Motor neuron (in vitro differentiated cells): ENCODE measurements at regions not wholly inside any gene's neighbourhood (a gene's known extent, or its start where the extent isn't known, plus 50 kb on each side); places are given as distances from the start of the nearest gene placed in this dataset.

ENCODE experiments used
- ATAC-seq, 8 experiments: fragments of 200-7000 bp; cut with Tn5 transposase; replicated peaks in 6 of 8; 2 replicates each; pipeline ENCODE4 v1.8.0; 2021; ENCODE audit warnings: mild to moderate bottlenecking in 8 of 8, moderate library complexity in 8 of 8
- H3K27ac ChIP-seq, 2 donors: fragments of 250-450 bp; sonication (Bioruptor Pico); 2 replicates each; pipeline ENCODE4 v1.9.0; 2021; ENCODE audit warnings: antibody characterized with exemption in 2 of 2, mild to moderate bottlenecking in 2 of 2, moderate library complexity in 1 of 2
- H3K4me1 ChIP-seq, 2 donors: fragments of 250-450 bp; sonication (Bioruptor Pico); replicated peaks in 1 of 2; 2 replicates each; pipeline ENCODE4 v1.6.1; 2021; ENCODE audit warnings: antibody characterized with exemption in 2 of 2, mild to moderate bottlenecking in 2 of 2, moderate library complexity in 1 of 2
- H3K4me3 ChIP-seq, 5 donors: fragments of 250-450 bp; sonication (Bioruptor Pico); 2 replicates each; pipeline ENCODE4 v1.9.0; 2021; ENCODE audit warnings: antibody characterized with exemption in 5 of 5, mild to moderate bottlenecking in 5 of 5, moderate library complexity in 4 of 5
- WGBS, 10 experiments: fragments of 450-650 bp; shearing (Covaris generic); methylation state at CpG; one replicate each; pipeline ENCODE4 v1.0.0; 2022; 5-methylcytosine and 5-hydroxymethylcytosine counted together
- in situ Hi-C, 9 experiments: fragments of 400-800 bp; cut with MboI; loops; one replicate each; pipeline ENCODE4 v1.15.0; 2021; ENCODE audit warnings: low sequenced_read_pairs in 9 of 9, low pct_unique_long_range_greater_than_20kb in 2 of 9; ENCODE audit not compliant: unreplicated experiment in 9 of 9

DNA sequence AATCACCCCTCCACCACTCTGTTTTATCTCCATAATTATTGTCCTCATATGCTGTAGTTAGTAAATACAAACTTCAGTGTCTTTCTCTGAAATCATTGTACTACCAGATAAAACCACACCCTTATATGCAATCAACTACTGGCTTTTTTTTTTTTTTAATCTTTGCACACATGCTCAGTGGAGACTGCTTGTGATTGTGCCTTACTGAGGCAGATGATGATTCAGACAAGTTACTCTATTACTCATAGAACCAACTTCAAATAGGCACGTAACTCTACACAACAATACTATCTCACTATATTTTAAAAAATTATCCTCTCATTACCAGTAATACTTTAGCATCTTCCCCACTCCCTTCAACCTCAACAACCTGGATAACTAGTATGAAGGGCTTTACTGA is 1278.4 kb upstream of the PIK3C3 start:
- 0 to 100% (median 70%) methylated on average over 1 of the region's 1 CpG; no CpG with 5 or more reads in 3 of the 10 experiments for WGBS, 10 experiments
- Histone ChIP-seq H3K27ac (no peak overlapping the region), H3K4me1 (peaks cover 7 to 8% of the 10 kb centered on the region in 2 donors), H3K4me3 (no peak overlapping the region)
- in situ Hi-C loops: no loop called here
- peak in 2 of 8 experiments; percentile 57 to 80 for ATAC-seq

DNA sequence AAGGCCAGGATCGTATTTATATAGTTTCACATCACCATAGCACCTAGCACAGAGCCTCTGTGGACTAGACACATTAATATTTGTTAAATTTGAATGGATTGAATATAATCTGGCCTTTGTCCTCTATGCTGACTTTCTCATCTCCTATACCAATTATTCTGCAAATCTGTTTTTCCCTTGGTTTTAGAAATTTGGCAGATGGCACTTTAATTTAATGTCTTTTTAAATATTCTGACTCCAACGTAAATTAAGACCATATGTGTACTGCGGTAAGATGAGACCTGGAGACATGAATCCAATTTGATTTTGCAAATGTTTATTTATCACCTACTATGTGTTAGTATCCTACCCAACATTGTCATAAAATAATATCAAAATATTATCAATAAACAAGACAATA is 1281.9 kb upstream of the PIK3C3 start:
- 0 to 100% (median 85%) methylated on average over 1 to 3 of the region's 3 CpGs for WGBS, 10 experiments
- in situ Hi-C loops: no loop called here
- Histone ChIP-seq H3K4me1 (peaks cover 11 to 21% of the 10 kb centered on the region in 2 donors), H3K27ac (no peak overlapping the region), H3K4me3 (no peak overlapping the region)
- no peak for ATAC-seq

DNA sequence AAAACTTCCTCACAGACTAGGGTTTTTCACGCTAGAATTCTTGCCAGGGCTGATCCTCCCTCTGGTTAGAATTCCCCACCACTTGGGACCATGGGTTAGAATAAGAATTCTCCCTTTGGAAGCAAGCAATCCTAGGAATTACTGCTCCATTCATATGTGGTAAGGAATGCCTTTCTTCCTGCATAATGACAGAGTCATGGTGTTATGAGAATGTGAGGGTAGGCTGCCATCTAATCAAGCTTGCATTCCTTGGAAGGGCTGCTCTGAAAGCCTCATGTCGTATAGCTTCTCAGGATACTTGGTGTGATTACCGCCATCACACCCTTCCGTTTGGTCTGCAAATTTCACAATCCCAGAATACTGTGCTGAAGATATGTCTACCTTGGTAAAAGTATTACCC is 1282.4 kb upstream of the PIK3C3 start:
- in situ Hi-C loops: no loop called here
- Histone ChIP-seq H3K4me3 (no peak overlapping the region), H3K4me1 (peaks cover 11 to 21% of the 10 kb centered on the region in 2 donors), H3K27ac (no peak overlapping the region)
- WGBS, 10 experiments: 11 to 94% (median 67%) methylated on average over 1 to 4 of the region's 4 CpGs; no CpG with 5 or more reads in 1 of the 10 experiments
- peak in 2 of 8 experiments; percentile 35 to 47 for ATAC-seq

DNA sequence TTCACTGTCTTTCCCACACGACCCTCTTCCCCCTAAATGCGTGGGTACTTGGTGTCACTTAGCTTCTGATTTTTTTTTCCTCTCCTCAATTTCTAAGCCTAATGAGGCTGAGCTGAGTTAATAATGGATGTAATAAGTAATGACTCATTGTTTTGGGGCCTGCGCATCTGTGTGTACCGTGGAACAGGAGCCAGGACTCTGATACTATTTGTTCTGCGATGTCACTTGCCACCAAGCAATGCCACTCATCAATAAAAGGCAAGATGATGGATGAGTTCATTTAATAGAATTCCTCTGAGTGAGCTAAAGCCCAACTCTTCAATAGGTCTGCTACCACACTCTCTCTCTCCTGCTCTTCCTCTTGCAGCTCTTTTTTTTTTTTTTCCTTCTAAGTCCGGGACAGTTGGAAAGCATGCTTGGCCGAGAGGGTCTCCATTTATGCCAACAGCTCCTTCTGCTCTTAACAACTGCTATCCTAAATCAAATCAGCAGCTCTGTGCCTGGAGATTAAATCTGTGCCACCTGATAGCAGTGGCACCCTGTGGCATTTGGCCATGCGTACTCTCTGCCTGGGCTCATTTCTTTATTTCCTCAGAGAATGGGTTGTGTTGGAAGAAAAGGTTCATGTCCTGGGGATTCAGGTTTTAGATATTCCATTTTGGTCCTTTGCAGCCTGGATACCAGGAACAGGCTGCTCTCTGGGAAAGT is 1284.2 kb upstream of the PIK3C3 start:
- H3K4me1 ChIP-seq: peaks cover 11 to 21% of the 10 kb centered on the region in 2 donors
- peak in 5 of 8 experiments; percentile 90 to 97 (median 94) for ATAC-seq
- in situ Hi-C loops: no loop called here
- WGBS, 10 experiments: 0 to 84% (median 40%) methylated on average over 1 to 7 of the region's 8 CpGs
- H3K27ac ChIP-seq: no peak overlapping the region
- no peak overlapping the region for H3K4me3 ChIP-seq

DNA sequence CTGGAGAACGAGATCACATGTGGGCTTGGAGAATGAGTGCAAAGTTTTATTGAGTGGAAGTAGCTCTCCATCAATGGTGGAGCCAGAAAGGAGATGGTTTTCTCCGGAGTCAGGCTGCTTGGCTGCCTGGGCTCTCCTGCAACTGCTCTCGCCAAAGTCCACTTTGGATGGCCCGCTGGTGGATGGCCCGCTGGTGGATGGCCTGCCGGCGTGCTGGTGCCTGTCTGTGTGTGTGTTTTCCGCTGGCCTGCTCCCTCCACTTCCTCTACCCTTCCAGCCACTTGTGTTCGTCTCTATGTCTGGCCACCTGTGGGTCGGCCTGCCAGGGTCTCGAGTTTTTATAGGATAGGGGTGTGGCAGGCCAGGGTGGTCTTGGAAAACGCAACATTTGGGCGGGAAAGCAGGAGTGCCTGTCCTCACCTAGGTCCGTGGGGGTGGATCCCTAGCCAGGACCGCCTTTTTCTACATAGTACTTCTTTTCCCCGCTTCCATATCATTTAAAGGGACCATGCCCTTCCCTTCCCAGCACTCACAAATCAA is 1292.1 kb upstream of the PIK3C3 start:
- no peak for ATAC-seq
- in situ Hi-C loops: no loop called here

DNA sequence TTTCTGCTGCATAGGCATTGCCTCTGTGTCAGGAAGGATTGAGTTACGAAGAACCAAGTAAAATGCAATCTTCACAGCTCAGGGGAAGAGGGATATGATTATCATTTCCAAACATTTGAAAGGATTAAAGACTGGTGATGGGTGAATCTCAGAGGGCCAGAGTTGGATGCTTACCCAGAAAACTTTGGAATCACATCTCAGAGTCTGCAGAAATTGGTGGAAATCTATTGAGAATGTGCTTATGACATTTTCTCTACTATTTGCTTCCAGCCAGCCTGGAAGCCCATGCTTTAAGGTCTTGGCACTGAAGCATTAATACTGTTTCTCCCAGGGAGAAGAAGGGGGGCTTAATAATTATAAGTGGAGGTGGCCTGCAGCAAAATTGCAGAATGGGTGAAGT is 1301.4 kb upstream of the PIK3C3 start:
- H3K4me3 ChIP-seq: no peak overlapping the region
- in situ Hi-C loops: no loop called here
- WGBS, 10 experiments: 0 to 100% (median 80%) methylated on average over 1 of the region's 1 CpG; no CpG with 5 or more reads in 3 of the 10 experiments
- H3K4me1 ChIP-seq: no peaks in the 10 kb centered on the region
- ATAC-seq: no peak
- no peak overlapping the region for H3K27ac ChIP-seq

More for the DNA sequence above, 1292.1 kb upstream of the PIK3C3 start:
- Histone ChIP-seq H3K4me1 (no peaks in the 10 kb centered on the region), H3K27ac (no peak overlapping the region), H3K4me3 (no peak overlapping the region)
- 15 to 100% (median 84%) methylated on average over 2 to 13 of the region's 16 CpGs; no CpG with 5 or more reads in 1 of the 10 experiments for WGBS, 10 experiments

DNA sequence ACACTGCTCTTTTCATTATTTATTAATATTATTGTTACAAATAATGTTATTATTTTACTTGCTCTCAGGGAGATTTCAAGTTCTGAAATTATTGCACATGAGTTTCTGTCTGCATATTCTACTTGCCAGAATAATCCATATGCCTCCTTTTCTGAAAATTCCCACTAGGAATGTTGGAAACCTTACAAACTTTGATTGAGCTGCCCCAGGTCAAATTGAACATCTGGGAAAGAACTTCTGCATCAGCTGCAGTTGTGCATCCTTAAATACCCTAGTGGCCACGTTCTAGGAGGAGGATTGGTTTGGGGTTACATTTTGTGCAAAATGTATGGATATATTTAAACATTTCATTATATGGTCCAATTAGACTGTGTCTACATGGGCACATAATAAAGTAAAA is 1302.7 kb upstream of the PIK3C3 start:
- in situ Hi-C loops: no loop called here
- Histone ChIP-seq H3K4me1 (no peaks in the 10 kb centered on the region), H3K27ac (no peak overlapping the region), H3K4me3 (no peak overlapping the region)
- 0 to 100% (median 51%) methylated on average over 1 of the region's 1 CpG; no CpG with 5 or more reads in 2 of the 10 experiments for WGBS, 10 experiments
- no peak for ATAC-seq

DNA sequence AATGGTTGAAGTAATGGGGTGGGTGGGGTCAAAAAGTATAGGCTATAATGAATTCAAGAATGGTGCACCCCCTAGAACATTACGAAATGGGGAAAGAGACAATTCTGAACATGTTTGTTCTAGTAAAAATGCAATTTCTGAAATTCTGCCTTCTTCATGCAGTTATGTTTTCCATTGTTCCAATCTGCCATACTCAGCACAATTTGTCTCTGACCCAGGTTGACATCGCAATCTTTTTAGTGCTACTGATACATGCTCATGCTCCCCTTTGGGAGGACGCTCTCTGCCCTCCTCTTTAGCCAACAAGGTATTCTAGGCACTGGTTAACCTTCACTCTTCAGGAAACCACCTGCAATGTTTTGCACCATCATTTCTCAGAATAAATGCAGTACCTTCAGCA is 1303.9 kb upstream of the PIK3C3 start:
- no peak for ATAC-seq
- H3K4me1 ChIP-seq: no peaks in the 10 kb centered on the region
- 20 to 100% (median 96%) methylated on average over 1 to 3 of the region's 3 CpGs; no CpG with 5 or more reads in 1 of the 10 experiments for WGBS, 10 experiments
- H3K4me3 ChIP-seq: no peak overlapping the region
- H3K27ac ChIP-seq: no peak overlapping the region
- in situ Hi-C loops: no loop called here

DNA sequence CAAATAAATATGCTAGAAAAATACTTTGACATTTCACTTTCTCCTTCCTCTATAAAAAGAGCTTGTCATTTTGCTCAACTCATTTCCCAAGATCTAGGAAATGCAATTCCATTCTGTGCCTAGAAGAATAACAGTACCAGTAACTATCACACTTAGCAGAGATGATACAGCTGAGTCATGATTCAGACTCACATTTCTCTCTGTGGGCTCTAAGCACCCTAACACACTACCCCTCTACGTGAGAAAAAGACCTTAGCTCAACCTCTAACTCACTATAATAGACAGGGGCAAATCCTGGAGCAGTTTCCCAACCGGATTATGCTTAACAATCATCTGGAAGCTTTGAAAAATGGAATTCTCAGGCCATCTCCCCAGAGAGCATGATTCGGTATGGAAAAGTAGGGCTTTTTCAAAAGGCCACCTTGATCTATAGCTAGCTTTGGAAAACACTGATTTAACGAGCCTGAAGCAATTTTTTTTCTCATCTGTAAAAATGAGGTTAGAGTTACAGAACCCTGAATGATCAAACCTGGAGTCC is 1312.3 kb upstream of the PIK3C3 start:
- WGBS, 10 experiments: 0 to 90% (median 40%) methylated on average over 2 to 4 of the region's 4 CpGs; no CpG with 5 or more reads in 2 of the 10 experiments
- peaks cover 0 to 5% of the 10 kb centered on the region in 2 donors for H3K4me1 ChIP-seq
- H3K4me3 ChIP-seq: no peak overlapping the region
- no peak overlapping the region for H3K27ac ChIP-seq
- in situ Hi-C loops: loop anchor here in 1 of 9 experiments (25.0 kb wide), 1 partner anchor 105 kb away; no protein-coding TSS in a partner anchor
- ATAC-seq: peak in 6 of 8 experiments; percentile 20 to 98 (median 77)

DNA sequence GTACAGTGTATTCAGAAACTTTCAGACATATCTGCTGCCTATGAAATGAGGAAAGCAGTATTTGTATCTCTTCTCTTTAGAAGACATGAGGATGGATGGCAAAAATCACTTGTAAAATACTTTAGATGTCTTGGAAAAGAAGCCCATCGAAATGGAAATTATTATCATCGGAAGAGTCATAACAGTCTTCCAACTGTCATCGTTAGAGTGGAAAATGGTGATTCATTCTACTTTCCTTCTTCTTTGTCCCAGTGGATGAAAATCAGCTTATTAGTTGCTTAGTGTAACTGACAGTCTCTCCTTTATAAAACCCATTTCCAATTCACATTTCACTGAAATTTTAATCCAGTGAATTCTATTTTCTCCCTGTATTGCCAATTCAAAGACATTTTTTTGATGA is 1323.7 kb upstream of the PIK3C3 start:
- no peak overlapping the region for H3K27ac ChIP-seq
- no peak overlapping the region for H3K4me3 ChIP-seq
- WGBS, 10 experiments: 33 to 100% (median 89%) methylated on average over 2 to 3 of the region's 3 CpGs; no CpG with 5 or more reads in 1 of the 10 experiments
- in situ Hi-C loops: loop anchor here in 1 of 9 experiments (25.0 kb wide), 1 partner anchor 94 kb away; no protein-coding TSS in a partner anchor
- no peak for ATAC-seq
- no peaks in the 10 kb centered on the region for H3K4me1 ChIP-seq

DNA sequence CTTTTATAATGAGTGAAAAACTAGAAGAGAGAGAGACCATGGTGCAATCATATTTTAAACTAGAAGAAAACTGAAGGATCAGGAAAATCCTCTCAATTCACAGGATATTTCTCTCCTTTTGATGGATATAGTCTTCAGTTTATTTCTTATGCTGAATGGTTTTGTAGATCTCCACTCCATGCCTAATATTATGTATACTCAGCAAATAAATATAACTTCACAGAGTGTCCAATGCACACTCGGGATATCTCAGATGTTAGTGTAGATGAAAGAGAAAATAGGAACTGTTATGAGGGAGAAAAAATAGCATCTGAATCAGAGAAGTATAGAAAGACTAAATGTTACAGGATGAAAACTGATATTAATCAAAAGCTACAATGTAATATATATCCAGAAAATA is 1324.5 kb upstream of the PIK3C3 start:
- ATAC-seq: no peak
- no peak overlapping the region for H3K4me3 ChIP-seq
- no peak overlapping the region for H3K27ac ChIP-seq
- H3K4me1 ChIP-seq: no peaks in the 10 kb centered on the region
- in situ Hi-C loops: loop anchor here in 1 of 9 experiments (25.0 kb wide), 1 partner anchor 93 kb away; no protein-coding TSS in a partner anchor
- WGBS, 10 experiments: 25 to 100% (median 43%) methylated on average over 1 of the region's 1 CpG; no CpG with 5 or more reads in 5 of the 10 experiments

DNA sequence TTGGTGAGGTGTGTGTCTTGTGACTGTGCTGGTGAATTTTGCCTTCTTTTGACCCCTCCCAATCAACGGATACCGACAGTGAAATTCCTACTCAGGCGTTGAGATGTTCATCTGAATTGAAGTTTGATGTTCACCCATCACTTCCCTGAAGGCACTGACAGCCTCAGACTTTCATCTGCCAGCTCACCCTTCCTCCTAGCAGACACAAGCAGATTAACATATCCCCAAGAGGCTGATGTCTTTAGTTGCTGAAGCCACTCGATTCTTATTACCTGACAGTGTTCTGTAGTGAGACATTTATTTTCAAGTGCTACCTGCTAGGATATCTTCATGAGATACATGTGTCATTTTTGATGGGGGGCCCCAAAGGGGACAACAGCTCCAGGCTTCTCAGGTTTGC is 1330.1 kb upstream of the PIK3C3 start:
- 0 to 100% (median 63%) methylated on average over 1 to 4 of the region's 4 CpGs; no CpG with 5 or more reads in 3 of the 10 experiments for WGBS, 10 experiments
- no peak overlapping the region for H3K4me3 ChIP-seq
- no peak overlapping the region for H3K27ac ChIP-seq
- in situ Hi-C loops: loop anchor here in 1 of 9 experiments (25.0 kb wide), 1 partner anchor 88 kb away; no protein-coding TSS in a partner anchor
- no peak for ATAC-seq
- no peaks in the 10 kb centered on the region for H3K4me1 ChIP-seq

DNA sequence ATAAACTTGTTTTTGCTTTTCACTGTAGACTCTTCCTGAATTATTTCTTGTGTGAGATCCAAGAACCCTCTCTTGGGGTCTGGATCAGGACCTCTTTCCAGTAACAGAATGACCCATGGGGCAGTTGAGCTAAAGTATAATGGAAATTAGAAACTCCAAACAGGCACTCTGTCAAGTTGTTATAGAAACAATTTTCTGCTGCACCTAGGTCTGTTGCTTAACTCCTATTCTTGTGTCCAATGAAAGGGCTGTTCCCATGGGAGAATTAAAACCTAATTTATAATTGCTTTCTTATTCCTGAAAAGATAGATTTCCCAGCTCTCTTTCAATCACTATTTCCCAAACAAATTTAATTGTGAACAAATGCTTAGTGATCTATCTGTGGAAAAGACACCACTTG is 1341.3 kb upstream of the PIK3C3 start:
- no peak for ATAC-seq
- Histone ChIP-seq H3K4me1 (no peaks in the 10 kb centered on the region), H3K27ac (no peak overlapping the region), H3K4me3 (no peak overlapping the region)
- in situ Hi-C loops: no loop called here
